K562 (cell line): ENCODE measurements at regions not wholly inside any gene's neighbourhood (a gene's known extent, or its start where the extent isn't known, plus 50 kb on each side); places are given as distances from the start of the nearest gene placed in this dataset.

Experiments
- ZNF644 ChIP-seq: fragments of 200-800 bp; sonication (Bioruptor generic); IDR thresholded peaks from 2 replicates; pipeline ENCODE4 v1.6.1; 2016; ENCODE audit warnings: low read depth, missing genetic modification characterization, missing compliant biosample characterization
- TF ChIP-seq, protein P1 (sequence below): fragments of 250-450 bp; sonication (Bioruptor Pico); IDR thresholded peaks from 2 replicates; pipeline ENCODE4 v1.5.0; 2020; ENCODE audit warnings: mild to moderate bottlenecking, borderline replicate concordance

DNA sequence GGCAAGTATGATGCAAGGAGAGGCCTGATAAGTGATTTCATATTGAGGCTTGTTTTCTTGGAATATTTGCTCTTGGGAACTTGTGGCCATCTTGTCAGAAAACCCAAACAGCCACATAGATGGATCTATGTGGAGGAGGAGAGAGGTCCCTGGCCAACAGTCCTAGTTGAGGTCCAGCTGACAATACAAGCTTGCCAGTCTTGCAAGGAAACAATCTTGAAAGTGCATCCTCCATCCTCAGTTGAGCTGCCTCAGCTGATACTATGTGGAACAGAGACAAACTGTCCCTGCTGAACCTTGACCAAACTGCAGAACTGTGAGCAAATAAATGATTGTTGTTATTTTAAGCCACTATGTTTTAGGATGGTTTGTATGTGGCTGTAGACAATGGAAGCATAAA lies 146.4 kb downstream of the TMX1 start:
- TF ChIP-seq, protein P1, sequence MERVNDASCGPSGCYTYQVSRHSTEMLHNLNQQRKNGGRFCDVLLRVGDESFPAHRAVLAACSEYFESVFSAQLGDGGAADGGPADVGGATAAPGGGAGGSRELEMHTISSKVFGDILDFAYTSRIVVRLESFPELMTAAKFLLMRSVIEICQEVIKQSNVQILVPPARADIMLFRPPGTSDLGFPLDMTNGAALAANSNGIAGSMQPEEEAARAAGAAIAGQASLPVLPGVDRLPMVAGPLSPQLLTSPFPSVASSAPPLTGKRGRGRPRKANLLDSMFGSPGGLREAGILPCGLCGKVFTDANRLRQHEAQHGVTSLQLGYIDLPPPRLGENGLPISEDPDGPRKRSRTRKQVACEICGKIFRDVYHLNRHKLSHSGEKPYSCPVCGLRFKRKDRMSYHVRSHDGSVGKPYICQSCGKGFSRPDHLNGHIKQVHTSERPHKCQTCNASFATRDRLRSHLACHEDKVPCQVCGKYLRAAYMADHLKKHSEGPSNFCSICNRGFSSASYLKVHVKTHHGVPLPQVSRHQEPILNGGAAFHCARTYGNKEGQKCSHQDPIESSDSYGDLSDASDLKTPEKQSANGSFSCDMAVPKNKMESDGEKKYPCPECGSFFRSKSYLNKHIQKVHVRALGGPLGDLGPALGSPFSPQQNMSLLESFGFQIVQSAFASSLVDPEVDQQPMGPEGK (CRISPR knock-in tag), result no peak
- no peak for TF ChIP-seq ZNF644
